Astrocyte (in vitro differentiated cells and primary cell): ENCODE measurements at regions not wholly inside any gene's neighbourhood (a gene's known extent, or its start where the extent isn't known, plus 50 kb on each side); places are given as distances from the start of the nearest gene placed in this dataset.

Experiments
- EZH2 ChIP-seq: IDR thresholded peaks from 2 replicates; pipeline ENCODE4 v1.6.1; 2012; ENCODE audit warnings: mild to moderate bottlenecking, low read length, inconsistent platforms; ENCODE audit not compliant: insufficient read depth
- TF ChIP-seq, protein P1 (sequence below): IDR thresholded peaks from 2 replicates; pipeline ENCODE4 v1.5.1; 2011; ENCODE audit warnings: low read depth, mild to moderate bottlenecking, inconsistent platforms, low read length, moderate library complexity; ENCODE audit not compliant: insufficient read depth

DNA sequence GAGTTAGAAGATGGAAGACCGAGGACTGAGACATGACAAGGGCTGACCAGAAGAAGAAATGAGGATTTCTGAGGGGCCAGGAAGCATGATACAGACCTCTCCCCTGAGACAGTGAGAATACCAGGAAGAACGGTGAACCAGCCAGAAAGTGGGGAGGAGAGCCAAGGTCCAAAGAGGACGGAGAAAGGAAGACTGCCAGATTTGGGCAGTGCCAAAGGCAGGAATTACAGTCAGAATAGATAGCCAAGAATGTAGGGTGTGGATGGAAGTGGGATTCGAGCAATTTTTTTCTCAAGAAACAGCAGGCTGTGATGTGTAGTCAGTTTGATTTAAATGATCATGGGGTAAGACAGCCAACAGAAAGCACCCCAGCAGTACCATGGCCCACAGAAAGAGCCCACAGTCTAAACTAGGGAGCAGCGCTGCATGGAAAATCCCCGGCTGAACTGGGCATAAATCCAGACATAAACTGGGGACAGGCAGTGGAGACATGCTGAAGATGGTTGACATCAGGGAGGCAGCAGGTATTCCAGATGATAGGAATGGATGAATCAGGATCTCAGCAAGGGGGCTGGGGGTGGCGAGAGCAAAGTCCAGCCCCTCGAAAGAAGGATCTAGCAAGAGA lies 67.3 kb upstream of the BARX2 start:
- TF ChIP-seq, protein P1, sequence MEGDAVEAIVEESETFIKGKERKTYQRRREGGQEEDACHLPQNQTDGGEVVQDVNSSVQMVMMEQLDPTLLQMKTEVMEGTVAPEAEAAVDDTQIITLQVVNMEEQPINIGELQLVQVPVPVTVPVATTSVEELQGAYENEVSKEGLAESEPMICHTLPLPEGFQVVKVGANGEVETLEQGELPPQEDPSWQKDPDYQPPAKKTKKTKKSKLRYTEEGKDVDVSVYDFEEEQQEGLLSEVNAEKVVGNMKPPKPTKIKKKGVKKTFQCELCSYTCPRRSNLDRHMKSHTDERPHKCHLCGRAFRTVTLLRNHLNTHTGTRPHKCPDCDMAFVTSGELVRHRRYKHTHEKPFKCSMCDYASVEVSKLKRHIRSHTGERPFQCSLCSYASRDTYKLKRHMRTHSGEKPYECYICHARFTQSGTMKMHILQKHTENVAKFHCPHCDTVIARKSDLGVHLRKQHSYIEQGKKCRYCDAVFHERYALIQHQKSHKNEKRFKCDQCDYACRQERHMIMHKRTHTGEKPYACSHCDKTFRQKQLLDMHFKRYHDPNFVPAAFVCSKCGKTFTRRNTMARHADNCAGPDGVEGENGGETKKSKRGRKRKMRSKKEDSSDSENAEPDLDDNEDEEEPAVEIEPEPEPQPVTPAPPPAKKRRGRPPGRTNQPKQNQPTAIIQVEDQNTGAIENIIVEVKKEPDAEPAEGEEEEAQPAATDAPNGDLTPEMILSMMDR = no peak
- no peak for TF ChIP-seq EZH2
